Activated B cell treated with CpG ODN at 0.5 μM for 24 hours (primary cell): ENCODE measurements at regions not wholly inside any gene's neighbourhood (a gene's known extent, or its start where the extent isn't known, plus 50 kb on each side); places are given as distances from the start of the nearest gene placed in this dataset.

Source experiments
- ATAC-seq: fragments of 200-7000 bp; cut with Tn5 transposase; one replicate; pipeline ENCODE4 v1.10.0; 2021; ENCODE audit warnings: low read depth, mild to moderate bottlenecking, moderate library complexity
- CTCF ChIA-PET: fragments of 350-600 bp; sonication (Branson Sonifier 250); formaldehyde crosslinking; loops from one replicate; lab custom pipeline; 2021; ENCODE audit warnings: antibody characterized with exemption; lab: Charles Lee
- POLR2A ChIA-PET: fragments of 350-600 bp; sonication (Branson Sonifier 250); formaldehyde crosslinking; loops from one replicate; lab custom pipeline; 2021; ENCODE audit warnings: antibody characterized with exemption; lab: Charles Lee
- DNase-seq: peaks from one replicate; pipeline ENCODE4 v3.0.0; 2022
- H3K27ac Mint-ChIP-seq: one replicate; pipeline ENCODE4 v1.8.0; 2020; ENCODE audit warnings: mixed read lengths
- H3K27me3 Mint-ChIP-seq: one replicate; pipeline ENCODE4 v1.8.0; 2021; ENCODE audit warnings: mixed read lengths
- H3K36me3 Mint-ChIP-seq: one replicate; pipeline ENCODE4 v1.8.0; 2021; ENCODE audit warnings: low read depth, mixed read lengths
- H3K4me1 Mint-ChIP-seq: one replicate; pipeline ENCODE4 v1.8.0; 2021; ENCODE audit warnings: mixed read lengths
- H3K4me3 Mint-ChIP-seq: one replicate; pipeline ENCODE4 v1.8.0; 2020; ENCODE audit warnings: mild to moderate bottlenecking, mixed read lengths
- H3K9me3 Mint-ChIP-seq: one replicate; pipeline ENCODE4 v1.8.0; 2020; ENCODE audit warnings: mixed read lengths
- intact Hi-C: fragments of 100-400 bp; cut with micrococcal nuclease; formaldehyde crosslinking; loops from one replicate; pipeline ENCODE4 v1.15.1; 2024
- TF ChIP-seq, protein P1 (sequence below): fragments of 200-600 bp; IDR thresholded peaks from one replicate; pipeline ENCODE4 v1.8.0; 2022; ENCODE audit warnings: antibody characterized with exemption, mild to moderate bottlenecking

DNA sequence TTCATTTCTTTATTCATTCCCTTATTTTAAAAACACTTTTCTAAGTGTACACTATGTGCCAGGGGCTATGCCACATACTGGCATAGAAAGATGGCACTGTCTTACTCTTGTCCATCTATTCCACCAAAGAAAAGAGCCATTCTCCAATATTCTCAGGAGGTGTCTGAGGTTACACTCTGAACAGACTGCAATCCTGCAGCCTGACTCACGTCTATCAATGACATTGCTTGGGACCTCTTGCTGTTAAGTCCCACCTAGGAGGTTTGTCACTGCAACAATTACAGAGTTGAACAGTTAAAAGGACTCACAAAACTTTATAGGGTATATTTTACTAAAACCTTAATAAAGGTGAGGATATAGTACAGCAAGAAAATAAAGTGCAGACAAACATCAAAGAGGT lies 512.9 kb upstream of the HTR2A start:
- H3K9me3 Mint-ChIP-seq: no peaks in the 10 kb centered on the region
- intact Hi-C loops: no loop called here
- no peaks in the 10 kb centered on the region for H3K4me1 Mint-ChIP-seq
- POLR2A ChIA-PET: no interaction called here
- no peak overlapping the region for H3K27ac Mint-ChIP-seq
- no peak for DNase-seq
- H3K27me3 Mint-ChIP-seq: no peaks in the 10 kb centered on the region
- CTCF ChIA-PET: no interaction called here
- H3K4me3 Mint-ChIP-seq: no peak overlapping the region
- H3K36me3 Mint-ChIP-seq: no peaks in the 10 kb centered on the region
- TF ChIP-seq, protein P1, sequence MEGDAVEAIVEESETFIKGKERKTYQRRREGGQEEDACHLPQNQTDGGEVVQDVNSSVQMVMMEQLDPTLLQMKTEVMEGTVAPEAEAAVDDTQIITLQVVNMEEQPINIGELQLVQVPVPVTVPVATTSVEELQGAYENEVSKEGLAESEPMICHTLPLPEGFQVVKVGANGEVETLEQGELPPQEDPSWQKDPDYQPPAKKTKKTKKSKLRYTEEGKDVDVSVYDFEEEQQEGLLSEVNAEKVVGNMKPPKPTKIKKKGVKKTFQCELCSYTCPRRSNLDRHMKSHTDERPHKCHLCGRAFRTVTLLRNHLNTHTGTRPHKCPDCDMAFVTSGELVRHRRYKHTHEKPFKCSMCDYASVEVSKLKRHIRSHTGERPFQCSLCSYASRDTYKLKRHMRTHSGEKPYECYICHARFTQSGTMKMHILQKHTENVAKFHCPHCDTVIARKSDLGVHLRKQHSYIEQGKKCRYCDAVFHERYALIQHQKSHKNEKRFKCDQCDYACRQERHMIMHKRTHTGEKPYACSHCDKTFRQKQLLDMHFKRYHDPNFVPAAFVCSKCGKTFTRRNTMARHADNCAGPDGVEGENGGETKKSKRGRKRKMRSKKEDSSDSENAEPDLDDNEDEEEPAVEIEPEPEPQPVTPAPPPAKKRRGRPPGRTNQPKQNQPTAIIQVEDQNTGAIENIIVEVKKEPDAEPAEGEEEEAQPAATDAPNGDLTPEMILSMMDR: no peak
- no peak for ATAC-seq

DNA sequence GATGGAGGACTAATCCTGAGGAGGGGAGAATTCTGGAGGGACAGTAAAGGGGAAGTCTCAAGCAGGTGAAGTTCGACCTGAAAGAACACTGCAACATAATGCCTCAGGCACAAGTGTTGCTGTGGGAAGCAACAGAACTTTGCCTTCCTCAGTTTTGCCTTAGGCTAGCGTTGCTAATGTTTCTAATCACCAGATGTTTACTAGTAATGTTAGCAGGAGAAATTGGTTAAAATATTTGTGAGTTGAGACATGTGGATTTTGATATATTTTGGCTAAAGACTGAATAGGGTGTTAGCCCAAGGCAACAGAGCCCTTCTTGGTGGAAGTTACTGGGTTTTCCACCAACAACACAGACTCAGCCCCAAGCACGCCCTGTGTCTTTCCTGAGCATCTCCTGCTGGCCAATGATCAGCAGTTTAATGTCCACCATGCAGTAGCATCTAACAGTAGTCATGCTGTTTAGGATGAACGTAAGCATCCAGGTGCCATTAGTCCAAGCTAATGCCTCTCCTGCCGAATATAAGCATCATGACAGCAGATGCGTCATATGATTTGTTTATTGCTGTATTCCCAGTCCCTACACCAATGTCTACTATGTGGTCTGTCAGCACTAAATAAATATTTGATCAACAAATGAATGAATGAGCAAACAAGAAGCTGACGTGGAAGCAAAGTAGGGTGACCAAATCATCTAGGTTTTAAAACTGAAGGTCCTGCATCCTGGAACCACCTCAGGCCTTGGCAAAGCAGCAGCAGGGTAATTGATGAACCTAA lies 511.9 kb upstream of the HTR2A start:
- ChIA-PET CTCF (no interaction called here), POLR2A (no interaction called here)
- H3K36me3 Mint-ChIP-seq: no peaks in the 10 kb centered on the region
- H3K9me3 Mint-ChIP-seq: no peaks in the 10 kb centered on the region
- DNase-seq: no peak
- ATAC-seq: no peak
- H3K4me3 Mint-ChIP-seq: no peak overlapping the region
- TF ChIP-seq, protein P1: no peak
- no peak overlapping the region for H3K27ac Mint-ChIP-seq
- H3K4me1 Mint-ChIP-seq: no peaks in the 10 kb centered on the region
- intact Hi-C loops: no loop called here
- no peaks in the 10 kb centered on the region for H3K27me3 Mint-ChIP-seq

DNA sequence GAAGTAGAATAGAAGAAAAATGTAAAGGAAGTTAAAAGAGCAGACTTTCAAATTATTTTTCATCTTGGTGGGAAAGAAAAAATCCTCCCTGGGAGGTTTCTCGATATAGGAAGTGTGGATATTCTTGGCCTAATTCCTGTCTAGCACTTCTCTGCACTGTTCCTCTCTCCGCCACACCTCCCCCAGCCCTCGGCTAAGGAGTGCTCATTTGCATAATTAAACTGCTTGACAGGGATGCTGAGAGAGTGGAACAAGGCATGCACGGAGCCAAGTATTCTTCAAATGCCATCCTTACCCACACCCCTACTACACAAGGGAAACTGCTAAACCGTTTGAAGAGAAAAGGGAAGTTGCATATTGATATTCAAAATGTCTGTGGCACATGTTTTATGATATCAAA lies 511.0 kb upstream of the HTR2A start:
- DNase-seq: no peak
- no peak for ATAC-seq
- no peaks in the 10 kb centered on the region for H3K4me1 Mint-ChIP-seq
- no peak overlapping the region for H3K4me3 Mint-ChIP-seq
- no peaks in the 10 kb centered on the region for H3K9me3 Mint-ChIP-seq
- no peaks in the 10 kb centered on the region for H3K27me3 Mint-ChIP-seq
- H3K36me3 Mint-ChIP-seq: no peaks in the 10 kb centered on the region
- TF ChIP-seq, protein P1: no peak
- ChIA-PET CTCF (no interaction called here), POLR2A (no interaction called here)
- intact Hi-C loops: no loop called here
- no peak overlapping the region for H3K27ac Mint-ChIP-seq

DNA sequence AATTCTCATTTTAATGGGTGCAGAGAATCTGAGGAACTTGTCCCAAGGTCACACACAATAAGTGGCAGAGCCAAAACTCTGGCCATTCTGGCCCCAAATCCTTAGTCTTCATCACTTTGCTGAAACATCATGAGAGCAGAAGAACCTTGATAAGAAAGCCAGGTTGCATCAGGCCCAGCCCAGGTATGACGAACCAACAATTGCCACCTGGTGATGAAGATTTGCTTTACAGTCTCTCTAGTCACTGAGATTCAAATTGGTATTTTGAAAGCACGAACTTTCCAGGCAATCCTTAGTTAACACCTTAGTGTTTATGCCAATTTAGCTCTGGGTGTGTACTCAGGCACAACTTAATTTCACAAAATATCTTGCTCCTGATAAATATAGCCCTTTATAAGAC lies 502.7 kb upstream of the HTR2A start:
- H3K4me3 Mint-ChIP-seq: no peak overlapping the region

DNA sequence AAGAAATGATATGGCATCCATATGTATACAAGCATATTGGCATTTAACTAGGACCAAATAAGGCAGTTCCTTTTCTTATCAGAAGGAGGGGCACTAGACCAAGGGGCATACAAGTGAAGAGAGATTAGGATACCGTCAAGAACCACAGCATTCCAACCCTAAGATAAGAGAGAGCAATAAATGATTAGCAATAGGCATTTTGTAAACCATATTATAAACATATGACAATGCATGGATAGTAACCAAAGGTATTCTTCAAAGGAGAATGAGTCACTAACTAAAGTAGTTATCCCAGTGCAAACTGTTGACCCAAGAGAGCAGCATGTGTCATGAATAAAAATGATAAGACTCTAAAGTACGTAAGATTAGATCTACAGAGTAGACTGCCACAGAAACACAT lies 500.9 kb upstream of the HTR2A start:
- POLR2A ChIA-PET: no interaction called here
- H3K9me3 Mint-ChIP-seq: no peaks in the 10 kb centered on the region
- ATAC-seq: no peak

More for the DNA sequence above, 502.7 kb upstream of the HTR2A start:
- Mint-ChIP-seq H3K36me3 (no peaks in the 10 kb centered on the region), H3K27me3 (no peaks in the 10 kb centered on the region), H3K9me3 (no peaks in the 10 kb centered on the region), H3K4me1 (no peaks in the 10 kb centered on the region), H3K27ac (no peak overlapping the region)
- ATAC-seq: no peak
- DNase-seq: no peak
- intact Hi-C loops: no loop called here
- ChIA-PET POLR2A (no interaction called here), CTCF (no interaction called here)
- TF ChIP-seq, protein P1: no peak

More for the DNA sequence above, 500.9 kb upstream of the HTR2A start:
- no peaks in the 10 kb centered on the region for H3K4me1 Mint-ChIP-seq
- no peak for DNase-seq
- no peak overlapping the region for H3K4me3 Mint-ChIP-seq
- TF ChIP-seq, protein P1: no peak
- no peaks in the 10 kb centered on the region for H3K27me3 Mint-ChIP-seq
- no peaks in the 10 kb centered on the region for H3K36me3 Mint-ChIP-seq
- no peak overlapping the region for H3K27ac Mint-ChIP-seq
- CTCF ChIA-PET: no interaction called here
- intact Hi-C loops: no loop called here
